Stimulated activated CD8-positive, alpha-beta memory T cell treated with anti-CD3 and anti-CD28 coated beads, Interleukin-2, amount 100 ng/mL, for 48 hours (primary cell): ENCODE measurements at regions not wholly inside any gene's neighbourhood (a gene's known extent, or its start where the extent isn't known, plus 50 kb on each side); places are given as distances from the start of the nearest gene placed in this dataset.
"Not testable (repeated sequence)": the region's sequence is repeated elsewhere in the genome, so short reads cannot be mapped to it uniquely, and the experiment has no call there.

Experiments used
- DNase-seq, 2 donors: peaks; one replicate each; pipeline ENCODE4 v3.0.0-alpha.2; 2020; ENCODE audit warnings: low read depth in 2 of 2

GRCh38 chr1:235059221-235059620 lies 69.4 kb downstream of the TOMM20 start:
- no peak for DNase-seq

- DNase-seq = no peak
Observed at GRCh38 chr1:235058695-235059094, 69.9 kb downstream of the TOMM20 start.

DNA sequence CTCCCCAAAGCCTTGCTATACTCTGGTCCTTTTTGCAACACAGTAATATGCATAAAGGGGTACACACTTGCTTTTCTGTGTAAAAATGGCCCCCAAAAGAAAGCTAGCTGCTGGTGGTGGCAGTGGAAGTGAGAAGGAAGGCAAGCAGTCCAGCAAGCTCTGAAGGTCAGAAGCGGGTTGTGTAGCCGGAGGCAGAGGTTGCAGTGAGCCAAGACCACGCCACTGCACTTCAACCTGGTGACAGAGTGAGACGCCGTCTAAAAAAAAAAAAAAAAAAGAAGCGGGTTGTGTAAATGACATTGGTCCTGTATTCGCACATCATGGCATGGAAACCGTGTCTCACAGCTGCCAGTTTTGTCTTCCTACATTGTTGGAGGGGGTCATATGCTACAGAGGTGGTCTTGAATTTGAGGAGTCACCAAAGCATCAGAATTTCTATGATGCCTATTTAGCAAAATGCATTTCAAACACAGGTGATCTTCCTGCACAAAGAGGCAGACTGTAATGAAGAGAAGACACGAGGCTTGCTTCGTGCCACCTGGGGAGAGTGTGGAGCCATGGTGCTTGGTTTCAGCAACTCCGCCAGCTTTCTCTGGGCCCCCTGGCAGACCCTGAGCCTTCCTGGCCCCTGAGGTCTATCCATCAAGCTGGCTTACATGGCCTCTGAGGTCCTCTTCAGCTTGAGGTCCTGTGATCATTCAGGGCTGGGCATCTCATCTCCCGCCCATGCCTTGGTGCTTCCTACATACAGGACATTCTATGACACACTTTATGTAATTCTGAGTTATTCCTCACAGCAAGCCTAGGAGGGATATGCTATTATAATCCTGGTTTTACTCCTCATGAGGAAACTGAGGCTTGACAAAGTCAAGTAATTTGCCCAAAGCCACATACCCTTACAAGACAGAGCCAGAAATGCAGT lies 71.0 kb downstream of the TOMM20 start:
- no peak for DNase-seq

DNA sequence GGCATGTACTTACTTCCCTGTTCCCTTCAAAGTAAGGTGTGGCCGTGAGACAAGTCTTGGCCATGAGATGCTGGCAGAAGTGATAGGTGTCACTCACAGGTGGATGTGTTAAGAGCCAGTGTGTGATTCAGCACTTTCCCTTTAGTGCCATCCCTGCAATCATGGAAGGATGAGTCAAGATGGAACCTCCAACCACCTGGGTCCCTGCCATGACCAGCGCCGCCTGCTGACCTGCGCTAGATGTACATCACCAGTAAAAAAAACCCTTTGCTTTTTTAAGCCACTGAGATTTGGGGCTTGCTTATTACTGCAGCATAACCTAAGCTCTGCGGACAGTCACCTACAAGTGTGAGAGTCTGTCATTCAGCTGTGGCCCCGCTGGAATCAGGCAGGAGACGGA lies 71.7 kb downstream of the TOMM20 start:
- DNase-seq = no peak

DNA sequence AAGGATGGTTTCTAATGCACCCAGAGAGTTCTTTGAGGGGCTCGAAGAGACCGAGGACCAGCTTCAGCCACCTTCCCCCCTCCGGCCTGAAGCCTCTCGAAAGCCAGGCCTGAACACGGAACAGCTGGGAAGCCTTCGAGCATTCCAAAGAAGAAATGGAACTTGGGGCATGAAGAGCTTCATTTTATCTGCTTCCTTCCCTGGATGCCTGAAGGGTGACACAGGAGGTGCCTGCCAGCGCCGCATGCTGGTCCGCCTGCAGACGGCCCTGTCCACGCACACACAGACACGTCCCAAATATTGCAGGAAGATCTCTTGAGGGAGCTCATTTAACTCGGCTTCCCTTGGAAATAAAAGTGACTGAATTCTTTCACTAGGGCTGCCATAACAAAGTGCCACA lies 73.7 kb downstream of the TOMM20 start:
- no peak for DNase-seq

GRCh38 chr1:235054466-235054865 lies 74.2 kb downstream of the TOMM20 start:
- DNase-seq = no peak

GRCh38 chr1:235052067-235053008 lies 76.3 kb downstream of the TOMM20 start:
- no peak for DNase-seq

- no peak for DNase-seq
Observed at GRCh38 chr1:235051521-235051920, 77.1 kb downstream of the TOMM20 start.

DNA sequence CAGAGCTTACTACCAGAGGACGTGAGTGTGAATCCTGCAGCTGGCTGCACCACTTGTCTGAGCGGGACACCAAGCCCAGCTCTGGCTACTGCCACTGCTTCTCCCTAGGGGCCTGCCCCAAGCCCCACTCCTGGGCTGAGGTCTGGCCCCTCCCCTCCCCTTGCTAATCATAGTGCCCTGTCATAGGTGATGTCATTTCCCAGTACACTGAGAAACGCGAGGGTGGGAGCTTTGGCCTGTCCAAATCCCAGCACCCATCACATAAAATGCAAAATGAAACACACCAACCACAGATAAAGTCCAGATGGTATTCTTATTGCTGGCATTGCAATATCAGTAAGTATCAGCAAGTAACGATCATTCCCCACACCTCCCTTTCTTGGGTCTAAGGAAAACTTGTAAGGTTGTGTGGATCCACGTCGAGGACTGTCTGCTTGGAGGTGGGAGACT lies 77.7 kb downstream of the TOMM20 start:
- peak in 1 of 2 donors; percentile 44 for DNase-seq

DNA sequence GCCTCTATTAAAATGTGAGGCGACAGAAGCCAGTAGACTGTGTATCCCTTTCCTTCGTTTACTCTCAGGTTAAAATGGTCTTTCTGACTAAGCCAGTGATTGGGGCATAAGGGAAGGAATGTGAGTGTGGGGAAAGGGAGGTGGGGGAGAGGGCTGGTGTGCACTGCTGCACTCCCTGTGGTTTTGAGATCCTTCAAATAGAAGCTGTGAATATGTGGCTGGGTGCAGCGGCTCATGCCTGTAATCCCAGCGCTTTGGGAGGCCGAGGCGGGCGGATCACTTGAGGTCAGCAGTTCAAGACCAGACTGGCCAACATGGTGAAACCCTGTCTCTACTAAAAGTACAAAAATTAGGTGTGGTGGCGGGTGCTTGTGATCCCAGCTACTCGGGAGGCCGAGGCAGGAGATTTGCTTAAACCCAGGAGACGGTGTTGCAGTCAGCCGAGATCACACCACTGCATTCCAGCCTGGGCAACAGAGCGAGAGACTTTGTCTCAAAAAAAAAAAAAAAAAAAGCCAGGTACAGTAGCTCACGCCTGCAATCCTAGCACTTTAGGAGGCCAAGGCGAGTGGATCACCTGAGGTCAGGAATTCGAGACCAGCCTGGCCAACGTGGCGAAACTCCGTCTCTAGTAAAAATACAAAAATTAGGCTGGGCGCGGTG lies 78.8 kb downstream of the TOMM20 start:
- DNase-seq = not testable (repeated sequence)

DNA sequence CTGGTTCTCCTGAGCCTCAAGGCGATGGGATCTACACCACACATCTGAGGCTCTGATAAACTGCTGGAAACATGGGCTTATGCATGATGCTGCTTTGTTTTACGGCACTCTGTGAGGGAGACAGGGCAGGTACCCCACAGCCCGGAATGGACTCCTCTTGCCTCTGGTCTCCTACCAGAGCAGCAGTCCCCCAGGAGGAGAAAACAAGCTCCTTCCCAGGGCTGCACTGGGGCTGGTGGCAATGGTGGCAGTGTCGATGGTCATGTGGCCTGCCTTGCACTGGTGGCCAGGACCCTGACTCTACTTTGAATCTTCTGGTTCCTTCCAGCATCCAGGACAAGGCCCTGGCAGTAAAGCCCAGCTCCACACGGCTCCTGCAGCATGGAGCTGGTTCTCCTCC lies 79.4 kb downstream of the TOMM20 start:
- DNase-seq = no peak

DNA sequence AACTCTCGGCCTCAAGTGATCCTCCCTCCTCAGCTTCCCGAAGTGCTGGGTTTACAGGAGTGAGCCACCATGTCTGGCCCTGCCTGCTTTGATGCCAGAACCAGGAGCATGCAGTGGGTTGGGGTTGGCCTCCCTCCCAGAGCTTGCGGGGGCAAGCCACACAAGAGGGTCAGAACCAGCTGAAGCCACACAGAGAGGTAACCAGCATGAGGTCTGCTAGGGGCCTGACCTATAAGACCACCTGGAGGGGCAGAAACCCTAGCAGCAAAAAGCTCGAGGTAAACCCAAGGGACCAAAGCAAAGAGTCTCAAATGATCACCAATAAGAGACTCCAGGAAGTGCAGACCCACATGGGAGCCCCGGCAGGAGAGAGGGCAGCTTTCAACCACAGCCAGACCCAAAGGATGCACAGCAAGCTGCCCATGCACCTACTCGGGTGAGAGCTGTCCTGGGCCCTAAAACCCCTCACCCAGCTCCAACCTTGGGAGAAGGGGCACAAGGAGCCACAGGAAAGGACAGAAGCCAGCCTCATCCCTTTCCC lies 81.2 kb downstream of the TOMM20 start:
- DNase-seq = no peak

DNA sequence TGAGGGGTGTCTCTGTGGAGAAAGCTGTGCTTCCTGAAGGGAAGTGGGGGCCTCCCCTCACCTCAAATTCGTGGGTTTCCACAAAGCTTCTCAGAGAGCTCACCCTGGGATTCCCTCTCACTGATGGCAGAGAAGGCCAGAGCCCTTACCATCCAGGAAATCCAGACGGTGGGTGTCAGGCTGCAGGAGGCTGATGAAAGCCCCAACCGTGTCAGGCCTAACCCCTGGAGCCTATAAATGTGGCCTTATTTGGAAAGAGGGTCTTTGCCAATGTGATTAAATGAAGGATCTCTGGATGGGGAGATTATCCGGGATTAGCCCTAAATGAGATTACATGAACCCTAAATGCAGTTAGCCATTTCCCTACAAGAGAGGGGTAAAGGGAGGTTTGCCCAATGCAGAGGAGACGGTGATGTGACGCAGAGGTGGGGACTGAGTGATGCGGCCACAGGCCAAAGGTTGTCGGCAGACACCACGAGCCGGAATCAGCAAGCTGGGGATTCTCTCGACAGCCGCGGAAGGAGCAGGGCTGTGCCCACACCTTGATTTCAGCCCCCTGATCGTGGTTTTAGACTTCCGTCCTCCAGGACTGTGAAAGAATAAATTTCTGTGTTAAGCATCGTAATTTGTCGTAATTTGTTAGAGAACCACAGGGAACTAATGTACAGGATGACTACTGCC lies 82.6 kb downstream of the TOMM20 start:
- no peak for DNase-seq

GRCh38 chr1:235045034-235045690 lies 83.5 kb downstream of the TOMM20 start:
- peak in 1 of 2 donors; percentile 33 for DNase-seq

- DNase-seq = no peak
Observed at GRCh38 chr1:235043234-235043633, 85.4 kb downstream of the TOMM20 start.

DNA sequence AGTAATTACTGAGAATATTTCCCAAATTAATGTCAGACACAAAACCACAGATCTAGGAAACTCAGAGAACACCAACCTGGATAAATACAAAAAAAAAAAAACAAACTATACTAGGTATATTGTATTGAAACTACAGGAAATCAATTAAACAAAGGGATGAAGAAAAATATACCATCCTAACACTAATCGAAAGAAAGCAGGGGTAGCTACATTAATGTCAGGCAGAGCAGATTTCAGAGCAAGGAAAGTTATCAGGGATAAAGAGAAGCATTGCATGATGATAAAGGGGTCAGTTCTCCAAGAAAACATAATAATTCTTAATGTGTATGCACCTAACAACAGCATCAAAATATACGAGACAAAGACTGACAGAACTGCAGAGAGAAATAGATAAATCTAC lies 89.9 kb downstream of the TOMM20 start:
- no peak for DNase-seq

DNA sequence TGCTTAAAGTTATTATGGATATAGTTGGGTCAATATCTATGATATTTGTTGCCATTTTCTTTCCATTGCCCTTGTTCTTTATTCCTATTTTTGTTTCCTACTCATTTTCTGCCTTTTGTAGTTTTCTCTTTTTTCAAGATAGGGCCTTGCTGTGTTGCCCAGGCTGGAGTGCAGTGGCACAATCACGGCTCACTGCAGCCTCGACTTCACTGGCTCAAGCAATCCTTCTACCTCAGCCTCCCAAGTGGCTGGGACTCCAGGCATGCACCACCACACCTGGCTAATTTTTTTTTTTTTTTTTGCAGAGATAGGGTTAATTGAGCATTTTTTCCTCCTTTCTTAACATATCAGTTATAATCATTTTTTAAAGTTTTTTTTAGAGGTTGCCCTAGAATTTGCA lies 92.7 kb downstream of the TOMM20 start:
- no peak for DNase-seq

DNA sequence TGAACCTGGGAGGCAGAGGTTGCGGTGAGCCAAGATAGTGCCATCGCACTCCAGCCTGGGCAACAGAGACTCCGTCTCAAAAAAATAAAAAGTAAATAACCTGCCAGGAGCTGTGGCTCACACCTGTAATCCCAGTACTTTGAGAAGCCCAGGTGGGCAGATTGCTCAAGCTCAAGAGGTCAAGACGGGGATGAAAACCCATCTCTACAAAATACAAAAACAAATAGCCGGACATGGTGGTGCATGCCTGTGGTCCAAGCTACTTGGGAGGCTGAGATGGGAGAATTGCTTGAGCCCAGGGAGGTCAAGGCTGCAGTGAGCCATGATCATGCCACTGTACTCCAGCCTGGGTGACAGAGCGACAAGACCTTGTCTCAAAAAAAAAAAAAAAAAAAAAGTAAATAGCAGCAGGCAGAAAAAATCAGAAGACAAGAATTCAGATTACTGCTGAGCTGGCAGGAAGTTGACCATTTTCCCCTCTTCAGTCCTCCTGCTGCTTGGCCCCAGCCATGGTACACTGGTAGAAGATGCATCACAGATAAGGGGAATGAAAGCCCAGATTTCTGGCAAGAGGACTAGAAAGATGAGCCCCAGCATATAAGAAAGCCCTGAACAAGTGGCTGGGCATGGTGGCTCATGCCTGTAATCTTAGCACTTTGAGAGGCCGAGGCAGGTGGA lies 97.6 kb downstream of the TOMM20 start:
- DNase-seq = no peak

DNA sequence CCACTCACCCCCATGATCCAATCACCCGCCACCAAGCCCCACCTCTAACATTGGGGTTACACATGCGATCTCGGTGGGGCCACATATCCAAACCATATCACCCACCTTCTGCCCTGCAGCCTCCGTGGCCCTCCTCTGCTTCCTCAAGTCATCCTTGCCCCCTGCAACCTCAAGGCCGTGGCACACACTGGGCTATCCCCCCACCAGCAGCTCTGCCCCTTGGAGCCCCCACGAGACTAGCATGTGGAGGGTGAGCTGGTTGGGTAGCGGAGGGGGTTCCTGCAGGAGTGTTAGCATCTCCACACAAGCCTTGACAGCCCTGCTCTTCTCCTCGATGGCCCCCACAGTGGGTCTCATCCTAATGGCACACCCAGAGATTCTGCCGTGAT lies 100.8 kb downstream of the TOMM20 start:
- DNase-seq = no peak
